ENCODE measurements at regions not wholly inside any gene's neighbourhood (a gene's known extent, or its start where the extent isn't known, plus 50 kb on each side); places are given as distances from the start of the nearest gene placed in this dataset.

- TF ChIP-seq, protein P1, sequence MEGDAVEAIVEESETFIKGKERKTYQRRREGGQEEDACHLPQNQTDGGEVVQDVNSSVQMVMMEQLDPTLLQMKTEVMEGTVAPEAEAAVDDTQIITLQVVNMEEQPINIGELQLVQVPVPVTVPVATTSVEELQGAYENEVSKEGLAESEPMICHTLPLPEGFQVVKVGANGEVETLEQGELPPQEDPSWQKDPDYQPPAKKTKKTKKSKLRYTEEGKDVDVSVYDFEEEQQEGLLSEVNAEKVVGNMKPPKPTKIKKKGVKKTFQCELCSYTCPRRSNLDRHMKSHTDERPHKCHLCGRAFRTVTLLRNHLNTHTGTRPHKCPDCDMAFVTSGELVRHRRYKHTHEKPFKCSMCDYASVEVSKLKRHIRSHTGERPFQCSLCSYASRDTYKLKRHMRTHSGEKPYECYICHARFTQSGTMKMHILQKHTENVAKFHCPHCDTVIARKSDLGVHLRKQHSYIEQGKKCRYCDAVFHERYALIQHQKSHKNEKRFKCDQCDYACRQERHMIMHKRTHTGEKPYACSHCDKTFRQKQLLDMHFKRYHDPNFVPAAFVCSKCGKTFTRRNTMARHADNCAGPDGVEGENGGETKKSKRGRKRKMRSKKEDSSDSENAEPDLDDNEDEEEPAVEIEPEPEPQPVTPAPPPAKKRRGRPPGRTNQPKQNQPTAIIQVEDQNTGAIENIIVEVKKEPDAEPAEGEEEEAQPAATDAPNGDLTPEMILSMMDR (IDR thresholded peaks at IDR 0.05; ENCODE audit: low read depth, low read length): no peak
- H3K4me3 ChIP-seq (ENCODE audit: low read depth, low read length): no peak overlapping the region
Observed at GRCh38 chr7:17638727-17639126, 301.6 kb downstream of the SNX13 start.

GRCh38 chr7:17640730-17641377 lies 299.4 kb downstream of the SNX13 start:
- no peak overlapping the region for H3K4me3 ChIP-seq (ENCODE audit: low read depth, low read length)
- TF ChIP-seq, protein P1 (IDR thresholded peaks at IDR 0.05; ENCODE audit: low read depth, low read length): peak; percentile 50; the same call in 1 of the 2 replicates

- TF ChIP-seq, protein P1 (IDR thresholded peaks at IDR 0.05; ENCODE audit: low read depth, low read length): no peak
- H3K4me3 ChIP-seq (ENCODE audit: low read depth, low read length): no peak overlapping the region
Observed at GRCh38 chr7:17645500-17645899, 294.8 kb downstream of the SNX13 start.

- no peak overlapping the region for H3K4me3 ChIP-seq (ENCODE audit: low read depth, low read length)
- TF ChIP-seq, protein P1 (IDR thresholded peaks at IDR 0.05; ENCODE audit: low read depth, low read length): 0 out of 2 replicates have a peak, but pooled peaks have one; percentile 17
Observed at GRCh38 chr7:17646253-17646956, 293.9 kb downstream of the SNX13 start.

- TF ChIP-seq, protein P1 (IDR thresholded peaks at IDR 0.05; ENCODE audit: low read depth, low read length): no peak
- H3K4me3 ChIP-seq (ENCODE audit: low read depth, low read length): no peak overlapping the region
Observed at GRCh38 chr7:17651341-17651740, 289.0 kb downstream of the SNX13 start.

DNA sequence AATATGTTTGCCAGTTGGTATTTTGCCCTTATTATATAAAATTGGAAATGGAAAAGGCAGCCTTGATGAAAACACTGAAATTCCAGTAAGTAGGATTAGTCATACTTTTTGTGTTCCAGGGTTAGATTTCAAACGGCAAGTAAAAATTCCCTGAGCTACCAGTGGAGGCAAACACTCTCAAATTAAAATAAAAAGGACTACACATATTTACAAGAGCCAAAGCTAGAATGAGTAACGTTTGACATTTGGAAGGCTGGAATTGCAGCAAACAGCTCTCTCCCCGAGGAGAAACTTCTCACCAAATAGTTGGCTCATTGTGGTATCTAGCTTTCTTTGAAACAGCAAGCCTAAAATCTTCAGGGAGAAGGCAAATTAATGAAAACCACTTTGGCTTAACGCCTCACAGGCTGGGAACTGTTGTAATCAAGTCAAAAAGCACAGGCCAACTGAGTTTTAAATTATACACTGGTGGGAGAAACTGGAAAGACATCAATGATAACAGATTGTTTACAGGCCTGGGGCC lies 288.4 kb downstream of the SNX13 start:
- TF ChIP-seq, protein P1 (IDR thresholded peaks at IDR 0.05; ENCODE audit: low read depth, low read length): no peak
- H3K4me3 ChIP-seq (ENCODE audit: low read depth, low read length): no peak overlapping the region

DNA sequence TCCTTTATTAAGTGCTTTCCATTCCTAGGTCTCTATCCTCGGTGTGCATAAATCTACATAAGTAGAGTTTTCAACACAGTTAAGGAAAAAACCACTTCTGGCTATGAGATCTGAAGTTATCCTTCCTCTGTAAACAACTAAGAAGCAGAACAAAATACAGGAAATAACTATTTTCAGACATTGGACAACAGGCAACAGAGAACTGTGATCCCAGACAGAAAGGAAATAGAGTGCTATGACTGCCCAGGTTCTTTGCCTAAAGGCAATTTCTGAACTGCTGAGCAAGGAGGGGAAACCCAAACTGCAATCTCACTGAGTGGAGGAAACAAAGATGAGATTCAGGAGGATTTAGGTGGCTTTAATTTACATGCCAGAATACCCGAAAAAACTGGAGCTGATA lies 285.4 kb downstream of the SNX13 start:
- TF ChIP-seq, protein P1 (IDR thresholded peaks at IDR 0.05; ENCODE audit: low read depth, low read length): no peak
- H3K4me3 ChIP-seq (ENCODE audit: low read depth, low read length): no peak overlapping the region
